ENCODE measurements at regions not wholly inside any gene's neighbourhood (a gene's known extent, or its start where the extent isn't known, plus 50 kb on each side); places are given as distances from the start of the nearest gene placed in this dataset.

- H3K4me1 ChIP-seq, result peaks cover 0 to 6% (median under 1%) of the 10 kb centered on the region in 4 donors
- H3K9me3 ChIP-seq, result peaks cover 0 to 18% (median 2%) of the 10 kb centered on the region in 4 donors
- H3K27me3 ChIP-seq, result no peaks in the 10 kb centered on the region
- TF ChIP-seq CTCF (IDR thresholded peaks at IDR 0.05), result no peak
- TF ChIP-seq POLR2A (IDR thresholded peaks at IDR 0.05), result no peak
- H3K27ac ChIP-seq, result no peak overlapping the region
- H3K4me3 ChIP-seq, result no peak overlapping the region
- peak in 1 of 3 donors; percentile 32 for DNase-seq
- H3K36me3 ChIP-seq, result no peaks in the 10 kb centered on the region
Observed at GRCh38 chr11:70790671-70791300, 392.5 kb downstream of the CTTN start.

- Histone ChIP-seq H3K27ac (no peak overlapping the region), H3K27me3 (no peaks in the 10 kb centered on the region)
- TF ChIP-seq CTCF (IDR thresholded peaks at IDR 0.05), result peak in 1 of 6 experiments; percentile 4
- TF ChIP-seq POLR2A (IDR thresholded peaks at IDR 0.05), result no peak
Observed at GRCh38 chr11:70796648-70797227, 398.4 kb downstream of the CTTN start.

GRCh38 chr11:70798296-70798695, 400.0 kb downstream of the CTTN start:
- H3K27ac ChIP-seq, result no peak overlapping the region
- H3K36me3 ChIP-seq, result no peaks in the 10 kb centered on the region
- no peaks in the 10 kb centered on the region for H3K4me1 ChIP-seq
- DNase-seq, result no peak
- no peaks in the 10 kb centered on the region for H3K27me3 ChIP-seq
- peaks cover 0 to 13% (median 5%) of the 10 kb centered on the region in 4 donors for H3K9me3 ChIP-seq
- TF ChIP-seq POLR2A (IDR thresholded peaks at IDR 0.05) (no peak), CTCF (IDR thresholded peaks at IDR 0.05) (no peak)
- no peak overlapping the region for H3K4me3 ChIP-seq

More at GRCh38 chr11:70796648-70797227, 398.4 kb downstream of the CTTN start:
- H3K4me3 ChIP-seq, result no peak overlapping the region
- H3K9me3 ChIP-seq, result peaks cover 0 to 18% (median 5%) of the 10 kb centered on the region in 4 donors
- DNase-seq, result peak in 1 of 3 donors; percentile 20
- no peaks in the 10 kb centered on the region for H3K4me1 ChIP-seq
- H3K36me3 ChIP-seq, result no peaks in the 10 kb centered on the region

GRCh38 chr11:70799386-70799785, 401.1 kb downstream of the CTTN start:
- TF ChIP-seq POLR2A (IDR thresholded peaks at IDR 0.05) (no peak), CTCF (IDR thresholded peaks at IDR 0.05) (no peak)

GRCh38 chr11:70802185-70802584, 403.9 kb downstream of the CTTN start:
- H3K27ac ChIP-seq, result no peak overlapping the region
- no peaks in the 10 kb centered on the region for H3K36me3 ChIP-seq
- H3K9me3 ChIP-seq, result no peaks in the 10 kb centered on the region
- H3K4me3 ChIP-seq, result no peak overlapping the region
- H3K27me3 ChIP-seq, result no peaks in the 10 kb centered on the region
- H3K4me1 ChIP-seq, result no peaks in the 10 kb centered on the region
- no peak for TF ChIP-seq POLR2A (IDR thresholded peaks at IDR 0.05)
- TF ChIP-seq CTCF (IDR thresholded peaks at IDR 0.05), result no peak
- no peak for DNase-seq

More at GRCh38 chr11:70799386-70799785, 401.1 kb downstream of the CTTN start:
- peaks cover 0 to 6% (median 2%) of the 10 kb centered on the region in 4 donors for H3K9me3 ChIP-seq
- DNase-seq, result no peak
- no peak overlapping the region for H3K27ac ChIP-seq
- H3K4me3 ChIP-seq, result no peak overlapping the region
- no peaks in the 10 kb centered on the region for H3K36me3 ChIP-seq
- H3K27me3 ChIP-seq, result no peaks in the 10 kb centered on the region
- H3K4me1 ChIP-seq, result no peaks in the 10 kb centered on the region
